ENCODE measurements at regions not wholly inside any gene's neighbourhood (a gene's known extent, or its start where the extent isn't known, plus 50 kb on each side); places are given as distances from the start of the nearest gene placed in this dataset.

DNA sequence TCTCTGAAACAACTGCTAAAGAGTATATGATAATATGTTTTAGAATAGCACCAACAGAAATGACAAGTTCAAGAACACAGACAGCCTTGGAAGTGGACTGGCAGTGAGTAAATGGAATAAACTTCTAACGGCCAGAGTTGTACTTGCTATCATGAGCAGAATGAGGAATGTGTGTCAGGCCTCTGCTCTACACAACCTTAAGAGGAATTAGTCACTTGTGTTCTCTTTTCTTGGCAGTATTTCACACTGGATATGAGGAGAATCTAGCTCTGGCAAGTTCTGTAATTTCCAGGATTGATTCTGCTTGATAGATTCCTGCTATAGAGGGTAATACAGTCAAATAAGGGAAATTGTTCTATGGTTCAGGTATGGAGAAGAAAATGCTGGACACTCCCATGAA lies 757.3 kb downstream of the EFNB2 start:
- TF ChIP-seq EZH2 (IDR thresholded peaks at IDR 0.05) = no peak
- TF ChIP-seq POLR2AphosphoS5 (IDR thresholded peaks at IDR 0.05; ENCODE audit: borderline replicate concordance, low read depth, low read length) = no peak

Measured in SK-N-MC (cell line).